HG03095 (cell line): ENCODE measurements at regions not wholly inside any gene's neighbourhood (a gene's known extent, or its start where the extent isn't known, plus 50 kb on each side); places are given as distances from the start of the nearest gene placed in this dataset.

Experiments
- ATAC-seq: cut with Tn5 transposase; IDR thresholded peaks from one replicate; pipeline ENCODE4 v1.9.1; 2021; ENCODE audit warnings: moderate library complexity; ENCODE audit not compliant: unreplicated experiment

DNA sequence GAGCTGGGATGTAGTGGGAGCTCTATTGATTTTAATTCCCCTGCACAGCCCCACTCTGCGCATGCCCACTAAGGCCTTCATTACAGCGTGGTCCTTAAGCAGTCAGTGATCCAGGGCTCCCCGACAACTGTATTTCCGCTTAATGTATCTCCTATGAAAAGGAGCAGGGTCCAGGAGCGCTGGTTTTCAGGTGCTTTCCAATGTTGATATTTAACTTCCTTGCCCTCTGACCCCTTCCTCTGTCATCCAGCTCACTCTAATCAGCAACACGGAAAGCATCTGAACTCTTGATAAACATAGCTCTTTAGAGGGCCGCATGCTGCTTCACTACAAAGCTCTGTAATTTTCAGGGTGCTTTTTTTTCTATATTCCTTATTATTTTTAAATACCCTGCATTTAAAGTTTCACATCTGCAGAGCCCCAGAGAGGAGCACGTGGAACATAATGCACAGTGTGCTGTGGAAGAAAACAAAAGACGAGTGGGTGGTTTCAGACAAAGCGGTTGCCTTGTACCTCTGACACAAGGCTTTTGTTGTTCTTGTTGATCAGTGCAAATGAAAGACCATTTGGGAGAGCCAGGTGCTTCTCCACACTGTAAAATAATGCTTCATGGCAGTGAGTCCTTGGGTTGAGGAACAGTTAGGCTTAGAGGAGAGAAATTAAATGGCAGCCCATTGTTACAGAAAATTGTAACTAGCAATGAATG lies 465.9 kb upstream of the CELF2 start:
- ATAC-seq: no peak

GRCh38 chr10:10552948-10553347 lies 464.7 kb upstream of the CELF2 start:
- no peak for ATAC-seq

DNA sequence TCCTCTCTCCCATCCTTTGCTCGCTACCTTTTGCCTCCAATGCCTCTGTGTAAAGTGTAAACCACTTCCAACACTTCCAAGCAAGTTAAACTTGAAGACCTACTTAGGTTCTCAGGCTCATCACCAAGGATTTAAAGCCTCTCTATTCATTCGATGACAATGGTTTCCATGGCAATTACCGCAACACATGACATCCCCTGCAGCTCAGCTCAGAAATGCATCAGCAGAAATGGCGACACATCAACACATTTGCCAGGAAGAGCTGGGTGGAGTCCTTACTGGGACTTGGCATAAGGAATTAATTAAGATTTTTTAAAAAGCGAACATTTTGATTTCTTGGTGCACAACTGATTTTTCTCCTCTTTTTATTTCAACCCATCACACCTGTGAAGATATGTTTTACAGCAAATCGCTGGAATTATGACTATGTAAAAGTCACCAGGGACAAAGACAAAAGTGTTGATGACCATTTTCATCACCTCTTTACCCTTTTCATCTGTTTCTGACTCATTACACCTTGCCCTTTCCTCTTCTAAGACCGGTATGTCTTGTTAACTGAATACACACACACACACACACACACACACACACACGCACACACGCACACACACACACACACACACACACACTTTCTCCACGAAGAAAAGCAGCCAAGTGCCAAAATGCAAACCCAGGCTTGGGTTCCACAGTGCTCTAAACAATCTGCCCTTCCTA lies 453.4 kb upstream of the CELF2 start:
- no peak for ATAC-seq

DNA sequence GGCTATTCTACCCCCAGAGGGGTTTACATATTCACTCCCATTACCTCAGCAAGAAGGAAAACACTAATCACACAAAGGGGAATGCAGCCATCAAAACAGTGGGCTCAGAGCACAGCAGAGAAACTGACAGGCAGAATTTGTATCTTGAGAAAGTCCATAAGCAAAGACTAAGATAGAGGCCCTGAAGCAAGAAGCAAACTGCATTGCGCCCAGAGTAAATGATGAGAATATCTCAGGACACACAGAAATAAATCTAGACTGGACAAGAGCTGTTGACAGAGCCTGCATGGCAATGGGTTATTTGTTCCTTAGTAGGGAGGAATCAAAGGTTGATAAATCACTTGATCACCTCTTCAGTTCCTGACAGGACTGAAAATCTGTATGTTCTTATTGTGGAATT lies 440.7 kb upstream of the CELF2 start:
- ATAC-seq: no peak

GRCh38 chr10:10579709-10580108 lies 438.0 kb upstream of the CELF2 start:
- ATAC-seq: no peak

- no peak for ATAC-seq
Observed at GRCh38 chr10:10584161-10584560, 433.5 kb upstream of the CELF2 start.

- no peak for ATAC-seq
Observed at GRCh38 chr10:10587744-10588393, 429.8 kb upstream of the CELF2 start.

DNA sequence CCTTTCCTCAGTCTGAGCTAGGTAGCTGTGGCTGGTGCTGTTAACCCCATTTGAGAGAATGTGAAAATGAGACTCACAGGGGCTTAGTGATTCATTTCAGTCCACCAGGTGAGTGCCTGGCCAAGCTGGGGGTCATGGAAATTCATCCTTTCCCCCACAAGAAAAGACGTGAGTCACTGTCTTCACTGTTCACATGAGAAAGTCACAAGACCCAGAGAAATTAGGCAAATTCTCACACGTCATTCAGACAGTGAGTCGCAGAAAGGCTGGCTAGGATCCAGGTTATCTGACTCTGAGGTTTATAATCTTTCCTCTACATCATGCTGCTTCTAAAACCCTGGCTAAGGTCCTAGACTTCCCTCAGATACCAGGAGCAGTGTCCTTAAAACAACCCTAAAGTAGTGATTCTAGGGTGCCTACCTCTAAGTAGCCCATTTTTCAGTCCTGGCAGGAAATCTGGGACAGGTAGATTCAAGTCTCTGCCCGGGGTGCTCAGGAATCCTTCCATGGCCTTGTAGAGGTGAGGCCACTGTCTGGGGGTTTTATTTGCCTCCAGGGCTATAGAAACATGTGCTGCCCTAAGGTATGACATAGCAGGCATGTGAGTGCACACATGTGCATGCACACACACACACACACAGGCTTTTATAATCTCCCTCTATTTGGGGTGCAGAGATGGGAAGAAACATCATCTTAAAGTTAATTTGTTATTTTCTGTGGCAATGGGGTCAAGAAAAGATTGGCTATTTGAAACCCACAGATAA lies 427.9 kb upstream of the CELF2 start:
- ATAC-seq: peak; percentile 74

GRCh38 chr10:10591715-10592341 lies 425.8 kb upstream of the CELF2 start:
- no peak for ATAC-seq

GRCh38 chr10:10596256-10596655 lies 421.4 kb upstream of the CELF2 start:
- ATAC-seq: no peak

GRCh38 chr10:10598297-10598696 lies 419.4 kb upstream of the CELF2 start:
- ATAC-seq: peak; percentile 91

DNA sequence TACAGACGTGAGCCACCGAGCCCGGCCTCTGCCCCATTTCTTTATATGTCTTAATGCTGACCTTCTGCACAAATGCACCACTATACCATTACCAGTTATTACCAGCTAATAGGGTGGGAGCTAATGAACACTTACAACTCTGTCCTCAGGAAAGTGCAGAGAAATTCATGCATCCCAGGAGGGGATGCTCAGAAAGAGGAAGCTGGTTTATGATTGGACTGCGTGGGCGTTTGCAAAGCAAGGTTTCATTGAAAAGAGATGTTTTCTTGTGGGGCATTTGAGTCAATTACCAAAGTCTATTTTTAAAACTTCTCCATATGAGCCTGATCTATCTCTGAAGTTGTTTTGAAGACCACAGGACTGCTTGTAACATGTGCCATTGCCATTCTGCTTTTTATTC lies 417.7 kb upstream of the CELF2 start:
- no peak for ATAC-seq

DNA sequence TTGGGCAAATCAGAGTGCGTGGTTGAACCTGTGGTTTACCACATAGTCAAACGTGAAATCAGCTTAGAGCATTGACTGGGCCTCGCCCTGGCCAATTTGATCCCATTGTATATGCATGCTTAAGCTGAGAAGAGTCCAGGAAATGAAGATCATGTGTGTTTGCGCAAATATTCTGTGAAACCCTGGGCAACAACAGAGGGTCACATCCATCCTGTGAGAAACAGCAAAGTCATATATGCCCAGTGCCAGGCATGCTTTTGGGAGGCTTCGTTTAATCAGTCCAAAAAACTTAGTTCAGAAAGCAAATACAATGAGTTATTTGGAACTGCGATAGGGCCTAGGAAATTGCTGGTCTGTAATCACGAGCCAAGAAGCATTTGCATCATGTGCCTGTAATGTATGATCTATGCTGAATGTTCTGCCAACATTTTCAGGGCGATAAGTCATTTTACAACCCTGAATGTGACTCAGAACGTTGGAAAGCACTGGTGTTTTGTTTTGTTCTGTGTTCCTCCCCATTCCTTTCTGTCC lies 412.1 kb upstream of the CELF2 start:
- no peak for ATAC-seq

- no peak for ATAC-seq
Observed at GRCh38 chr10:10609379-10609955, 408.2 kb upstream of the CELF2 start.

DNA sequence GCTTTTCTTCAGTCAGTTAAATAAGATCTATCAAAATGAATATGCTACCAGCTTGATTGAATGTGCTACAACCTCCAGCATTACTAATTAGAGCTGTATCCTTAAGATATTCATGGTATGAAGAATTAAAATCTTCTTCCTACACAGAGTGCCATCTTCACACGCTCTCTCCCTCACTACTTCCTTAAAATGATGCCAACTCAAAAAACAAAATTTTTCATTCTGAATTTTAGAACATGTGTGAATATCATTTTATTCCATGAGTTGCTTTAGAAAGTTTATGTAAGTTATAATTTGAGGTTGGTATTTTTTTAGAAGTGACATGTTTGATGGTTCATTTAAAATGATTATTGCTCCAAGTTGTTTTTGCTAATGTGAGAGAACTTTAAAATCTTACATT lies 407.5 kb upstream of the CELF2 start:
- no peak for ATAC-seq

DNA sequence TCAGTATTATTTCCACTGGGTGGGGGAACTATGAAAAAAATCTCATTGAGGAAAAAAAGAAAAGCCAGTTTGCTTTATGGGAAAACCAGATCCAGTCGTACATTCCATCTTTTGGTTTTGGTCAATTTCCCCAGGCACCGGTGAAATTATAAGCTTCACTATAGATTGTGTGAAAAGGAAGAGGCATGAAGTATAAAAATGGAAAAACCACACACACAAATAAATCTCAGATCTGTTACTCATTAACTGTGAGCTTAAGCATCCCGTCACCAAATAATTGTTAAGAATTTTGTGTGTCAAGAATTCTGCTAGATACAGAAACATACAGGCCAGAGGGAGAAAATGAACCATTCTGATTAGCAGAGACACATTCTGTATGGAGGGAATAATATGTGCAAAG lies 405.5 kb upstream of the CELF2 start:
- no peak for ATAC-seq

DNA sequence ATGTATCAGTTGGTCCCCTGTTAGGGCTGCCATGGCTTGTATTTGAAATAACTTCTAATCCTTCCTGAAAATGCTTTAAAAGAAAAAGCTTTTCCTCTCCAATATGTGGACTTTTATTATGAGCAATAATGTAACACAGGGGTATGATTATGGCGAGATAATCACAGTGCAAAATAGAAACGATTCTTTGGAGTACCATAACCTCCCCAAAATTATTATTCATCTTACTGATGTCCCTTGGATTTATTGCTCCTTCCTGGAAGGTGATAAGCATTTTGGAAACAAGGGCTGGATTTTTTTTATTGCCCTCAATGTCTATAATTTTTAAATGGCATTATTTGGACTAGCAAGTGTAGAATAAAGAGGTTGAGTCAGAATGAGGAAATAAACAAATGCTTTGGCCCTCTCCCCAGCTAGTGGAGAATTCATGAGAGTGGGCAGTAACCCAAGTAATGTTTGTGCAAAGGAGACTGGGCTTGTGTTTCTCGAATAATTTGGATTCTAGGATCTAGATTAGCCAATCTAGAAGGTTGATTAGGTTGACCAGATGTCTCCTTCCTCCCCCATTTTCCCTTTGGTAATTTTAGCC lies 403.9 kb upstream of the CELF2 start:
- ATAC-seq: no peak

DNA sequence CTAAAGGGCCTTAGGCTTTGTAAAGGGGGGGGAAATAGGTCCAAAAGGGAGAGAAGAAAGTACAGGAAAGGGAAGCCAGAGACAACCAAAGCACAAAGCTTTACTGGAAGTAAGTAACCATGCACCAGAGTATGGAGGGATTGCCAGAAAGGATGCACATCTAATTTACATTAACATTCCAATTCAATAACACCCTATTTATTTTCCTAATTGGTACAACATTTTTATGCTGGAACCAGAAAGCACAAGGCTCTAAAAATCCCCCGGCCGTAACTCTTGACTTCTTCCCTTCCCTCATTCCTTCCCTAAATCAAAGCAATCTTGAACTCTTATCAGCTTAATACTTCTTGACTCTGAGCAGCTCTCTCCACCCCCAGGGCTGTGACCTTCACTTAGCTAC lies 400.0 kb upstream of the CELF2 start:
- ATAC-seq: no peak

GRCh38 chr10:10618139-10618538 lies 399.5 kb upstream of the CELF2 start:
- ATAC-seq: no peak

DNA sequence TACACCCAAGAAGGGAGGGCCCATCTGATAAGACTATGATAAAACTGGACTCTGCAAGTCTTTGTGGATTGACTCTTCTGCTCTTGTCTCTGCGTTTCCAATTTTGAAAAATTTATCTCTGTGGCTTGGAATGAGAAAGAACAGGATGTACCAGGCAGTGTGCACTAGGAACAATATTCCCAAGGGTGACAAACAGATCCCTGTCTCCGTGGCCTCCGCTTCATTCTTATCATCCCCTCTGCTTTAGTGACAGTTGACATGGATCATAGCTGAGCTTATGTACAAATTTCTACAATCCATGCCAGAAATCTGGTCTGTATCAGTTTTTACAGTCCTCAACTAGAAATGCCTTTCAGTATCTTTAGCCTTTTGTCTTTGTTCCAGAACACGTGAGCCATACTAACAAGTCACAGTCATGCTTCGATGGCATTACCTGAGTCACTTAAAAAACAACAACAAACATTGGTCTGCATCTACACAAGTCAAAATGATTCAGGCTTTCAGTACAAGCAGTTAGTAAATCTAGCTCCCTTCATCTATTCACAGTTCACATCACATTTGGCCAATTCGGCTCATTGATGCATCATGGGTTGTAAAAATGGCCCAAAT lies 393.6 kb upstream of the CELF2 start:
- ATAC-seq: no peak
